GM23248 (cell line): ENCODE measurements at regions not wholly inside any gene's neighbourhood (a gene's known extent, or its start where the extent isn't known, plus 50 kb on each side); places are given as distances from the start of the nearest gene placed in this dataset.

Source experiments
- DNase-seq: peaks from one replicate; pipeline ENCODE4 v3.0.0-alpha.2; 2015
- H2AFZ ChIP-seq: fragments of 200-600 bp; sonication (generic); 2 replicates; pipeline ENCODE4 v1.6.1; 2016; ENCODE audit warnings: antibody characterized with exemption
- H3F3A ChIP-seq: fragments of 200-600 bp; sonication (generic); 2 replicates; pipeline ENCODE4 v1.6.1; 2016; ENCODE audit warnings: mild to moderate bottlenecking, antibody characterized with exemption, mixed run types; ENCODE audit not compliant: insufficient read depth
- H3K27ac ChIP-seq: fragments of 200-600 bp; sonication (generic); 2 replicates; pipeline ENCODE4 v1.5.1; 2016; ENCODE audit warnings: mild to moderate bottlenecking
- H3K27me3 ChIP-seq: fragments of 200-600 bp; sonication (generic); replicated peaks from 2 replicates; pipeline ENCODE4 v1.6.1; 2016; ENCODE audit warnings: mild to moderate bottlenecking; ENCODE audit not compliant: insufficient read depth
- H3K36me3 ChIP-seq: fragments of 200-600 bp; sonication (generic); 2 replicates; pipeline ENCODE4 v1.6.1; 2016; ENCODE audit warnings: low read depth, mild to moderate bottlenecking
- H3K4me1 ChIP-seq: fragments of 200-600 bp; sonication (generic); 2 replicates; pipeline ENCODE4 v1.6.1; 2016; ENCODE audit warnings: mild to moderate bottlenecking; ENCODE audit not compliant: insufficient read depth
- H3K4me2 ChIP-seq: fragments of 200-600 bp; sonication (generic); one replicate; pipeline ENCODE4 v1.6.1; 2016; ENCODE audit warnings: mild to moderate bottlenecking; ENCODE audit not compliant: unreplicated experiment
- H3K4me3 ChIP-seq: fragments of 200-600 bp; sonication (generic); 2 replicates; pipeline ENCODE4 v1.5.1; 2016; ENCODE audit warnings: mild to moderate bottlenecking
- H3K79me2 ChIP-seq: fragments of 200-600 bp; sonication (generic); 2 replicates; pipeline ENCODE4 v1.6.1; 2016; ENCODE audit warnings: mild to moderate bottlenecking; ENCODE audit not compliant: insufficient read depth
- H3K9ac ChIP-seq: fragments of 200-600 bp; sonication (generic); 2 replicates; pipeline ENCODE4 v1.6.1; 2016; ENCODE audit warnings: mild to moderate bottlenecking
- H3K9me2 ChIP-seq: fragments of 200-600 bp; sonication (generic); 2 replicates; pipeline ENCODE4 v1.6.1; 2016; ENCODE audit warnings: mixed run types, mild to moderate bottlenecking, moderate library complexity; ENCODE audit not compliant: insufficient read depth
- H3K9me3 ChIP-seq: fragments of 200-600 bp; sonication (generic); one replicate; pipeline ENCODE4 v1.6.1; 2017; ENCODE audit warnings: low read depth
- H4K20me1 ChIP-seq: fragments of 200-600 bp; sonication (generic); 2 replicates; pipeline ENCODE4 v1.6.0; 2016; ENCODE audit not compliant: insufficient read depth
- EZH2 ChIP-seq: fragments of 200-600 bp; sonication (generic); IDR thresholded peaks from 2 replicates; pipeline ENCODE4 v1.6.1; 2018; ENCODE audit warnings: antibody characterized with exemption, mild to moderate bottlenecking; ENCODE audit not compliant: insufficient read depth, poor library complexity, severe bottlenecking
- EZH2phosphoT487 ChIP-seq: fragments of 200-600 bp; sonication (generic); IDR thresholded peaks from 2 replicates; pipeline ENCODE4 v1.6.1; 2018; ENCODE audit warnings: antibody characterized with exemption, moderate library complexity, mild to moderate bottlenecking, low read depth; ENCODE audit not compliant: insufficient read depth
- WGBS, 2 experiments: methylation state at CpG; one replicate each; pipeline ENCODE4 v1.1.6; 2015 to 2017; ENCODE audit warnings: low lambda C conversion rate in 2 of 2, low coverage in 1 of 2; ENCODE audit errors: missing lambda C conversion rate in 2 of 2; 5-methylcytosine and 5-hydroxymethylcytosine counted together
- in situ Hi-C: fragments of 300-500 bp; cut with MboI; formaldehyde crosslinking; loops from 2 replicates; pipeline ENCODE4 v1.15.0; 2020

DNA sequence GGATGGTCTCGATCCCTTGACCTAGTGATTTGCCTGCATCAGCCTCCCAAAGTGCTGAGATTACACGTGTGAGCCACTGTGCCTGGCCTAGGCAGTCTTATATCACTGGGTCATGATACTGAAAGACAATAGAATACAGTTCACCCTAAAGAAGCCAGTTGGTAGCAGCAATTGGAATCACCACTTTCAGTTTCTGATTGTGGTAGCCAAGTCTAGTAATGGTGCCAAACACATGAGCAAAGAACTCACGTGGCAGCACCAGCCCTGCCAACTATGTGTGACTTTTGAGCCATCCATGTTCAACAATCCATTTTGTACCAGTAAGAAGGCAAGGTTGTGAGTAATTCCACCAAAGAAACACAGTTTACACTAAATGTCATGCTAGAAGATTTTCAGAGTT is 548.4 kb downstream of the KLHL13 start:
- Histone ChIP-seq H3F3A (no peaks in the 10 kb centered on the region), H2AFZ (no peak overlapping the region), H3K9ac (no peak overlapping the region), H3K9me2 (no peaks in the 10 kb centered on the region), H3K27ac (no peak overlapping the region), H3K27me3 (no peaks in the 10 kb centered on the region), H3K79me2 (no peaks in the 10 kb centered on the region), H3K4me2 (no peak overlapping the region), H3K4me3 (no peak overlapping the region), H3K36me3 (no peaks in the 10 kb centered on the region), H3K4me1 (no peaks in the 10 kb centered on the region), H3K9me3 (no peaks in the 10 kb centered on the region), H4K20me1 (no peaks in the 10 kb centered on the region)
- in situ Hi-C loops, result no loop called here
- DNase-seq, result no peak
- WGBS, 2 experiments, result 6 to 7% methylated on average over 2 to 3 of the region's 3 CpGs
- TF ChIP-seq EZH2phosphoT487, result no peak
- no peak for TF ChIP-seq EZH2

DNA sequence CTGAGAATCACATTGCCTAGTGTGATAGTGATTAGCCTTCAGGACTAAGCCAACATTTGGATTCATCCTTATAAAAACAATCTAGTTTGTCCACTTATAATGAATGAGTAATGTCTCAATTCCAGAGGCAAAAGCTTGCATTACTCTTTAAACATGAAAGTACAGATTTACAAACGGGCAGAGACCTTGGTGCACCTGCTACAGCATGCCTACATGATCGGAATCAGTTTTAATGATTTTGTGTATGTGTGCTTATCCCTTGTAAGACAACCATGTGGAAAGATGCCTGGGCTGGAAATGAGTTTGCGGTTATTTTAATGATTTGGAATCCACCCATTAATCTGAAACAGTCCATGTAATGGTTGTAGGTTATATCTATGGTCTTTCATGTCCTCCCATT is 572.7 kb downstream of the KLHL13 start:
- WGBS, 2 experiments, result 4 to 15% methylated on average over 3 of the region's 3 CpGs

DNA sequence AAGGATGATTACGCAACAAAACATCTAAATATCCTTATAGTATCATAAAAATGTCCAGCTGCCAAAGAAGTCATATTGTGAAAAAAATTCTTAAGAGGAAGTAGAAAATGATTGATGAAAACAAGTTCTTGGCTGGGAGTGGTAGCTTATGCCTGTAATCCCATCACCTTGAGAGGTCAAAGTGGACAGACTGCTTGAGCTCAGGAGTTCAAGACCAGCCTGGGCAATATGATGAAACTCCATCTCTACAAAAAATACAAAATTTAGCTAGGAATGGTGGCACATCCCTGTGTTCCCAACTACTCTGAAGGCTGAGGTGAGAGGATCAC is 577.6 kb downstream of the KLHL13 start:
- no peaks in the 10 kb centered on the region for H3K9me2 ChIP-seq
- no peaks in the 10 kb centered on the region for H3F3A ChIP-seq
- no peaks in the 10 kb centered on the region for H3K36me3 ChIP-seq
- H3K4me2 ChIP-seq, result no peak overlapping the region
- no peak for DNase-seq
- no peaks in the 10 kb centered on the region for H4K20me1 ChIP-seq
- no peaks in the 10 kb centered on the region for H3K79me2 ChIP-seq
- no peaks in the 10 kb centered on the region for H3K27me3 ChIP-seq
- no peaks in the 10 kb centered on the region for H3K4me1 ChIP-seq
- in situ Hi-C loops, result no loop called here
- H3K27ac ChIP-seq, result no peak overlapping the region
- TF ChIP-seq EZH2, result no peak
- no peak for TF ChIP-seq EZH2phosphoT487
- H3K4me3 ChIP-seq, result no peak overlapping the region
- WGBS, 2 experiments, result 0% methylated on average over 1 of the region's 1 CpG
- no peaks in the 10 kb centered on the region for H3K9me3 ChIP-seq
- H3K9ac ChIP-seq, result no peak overlapping the region
- H2AFZ ChIP-seq, result no peak overlapping the region

More for the DNA sequence above, 572.7 kb downstream of the KLHL13 start:
- Histone ChIP-seq H3K9me2 (no peaks in the 10 kb centered on the region), H2AFZ (no peak overlapping the region), H3F3A (no peaks in the 10 kb centered on the region), H3K9ac (no peak overlapping the region), H3K4me3 (no peak overlapping the region), H3K4me2 (no peak overlapping the region), H3K79me2 (no peaks in the 10 kb centered on the region), H3K27ac (no peak overlapping the region), H3K4me1 (no peaks in the 10 kb centered on the region), H3K27me3 (no peaks in the 10 kb centered on the region), H4K20me1 (no peaks in the 10 kb centered on the region), H3K36me3 (no peaks in the 10 kb centered on the region), H3K9me3 (no peaks in the 10 kb centered on the region)
- no peak for TF ChIP-seq EZH2phosphoT487
- no peak for TF ChIP-seq EZH2
- DNase-seq, result no peak
- in situ Hi-C loops, result no loop called here

DNA sequence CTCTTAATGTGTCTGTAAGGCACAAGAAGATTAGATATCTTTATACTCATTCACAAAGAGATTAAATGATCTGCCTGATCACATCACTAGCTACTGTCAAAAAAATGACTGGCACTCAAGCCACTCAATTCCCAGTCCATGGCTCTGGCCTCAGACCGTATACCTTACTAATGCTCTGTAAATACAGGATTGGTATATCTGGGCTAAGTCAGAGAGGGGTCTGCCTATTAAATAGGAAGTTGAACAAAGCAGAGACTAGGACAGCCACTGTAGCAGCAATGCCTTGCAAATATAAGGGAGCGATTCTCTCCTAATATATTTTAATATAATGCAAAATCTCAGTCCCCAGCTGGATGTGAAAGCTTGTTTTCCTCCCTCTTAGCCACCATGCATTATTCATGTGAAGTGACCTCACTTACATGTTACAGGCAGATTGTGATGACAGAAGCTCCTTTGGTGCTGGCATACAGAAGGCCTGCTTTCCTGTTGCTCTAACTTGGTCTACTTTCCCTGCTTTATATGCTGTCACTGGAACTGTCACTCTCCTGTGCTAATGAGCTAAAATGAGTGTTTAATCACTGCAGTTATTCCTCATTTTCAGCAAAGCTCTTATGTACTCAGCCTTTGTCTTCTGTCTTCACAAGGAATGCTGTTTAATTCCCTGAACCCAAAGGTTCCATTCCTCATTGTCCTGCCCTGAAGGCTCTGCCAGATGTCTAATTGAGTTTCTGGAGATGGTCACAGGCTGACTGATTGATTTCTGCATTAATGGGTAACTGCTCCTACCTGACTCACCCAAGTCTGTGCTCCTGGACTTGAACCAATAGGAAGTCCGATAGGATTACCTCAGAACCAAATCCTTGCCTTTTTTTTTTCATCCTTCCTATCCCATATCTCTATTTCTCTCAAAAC is 578.2 kb downstream of the KLHL13 start:
- Histone ChIP-seq H3F3A (no peaks in the 10 kb centered on the region), H3K4me1 (no peaks in the 10 kb centered on the region), H3K4me2 (no peak overlapping the region), H3K9ac (no peak overlapping the region), H3K4me3 (no peak overlapping the region), H3K9me2 (no peaks in the 10 kb centered on the region), H3K27me3 (no peaks in the 10 kb centered on the region), H2AFZ (no peak overlapping the region), H4K20me1 (no peaks in the 10 kb centered on the region), H3K36me3 (no peaks in the 10 kb centered on the region), H3K79me2 (no peaks in the 10 kb centered on the region), H3K27ac (no peak overlapping the region), H3K9me3 (no peaks in the 10 kb centered on the region)
- in situ Hi-C loops, result no loop called here
- 13 to 17% methylated on average over 3 of the region's 3 CpGs for WGBS, 2 experiments
- no peak for TF ChIP-seq EZH2
- no peak for TF ChIP-seq EZH2phosphoT487
- no peak for DNase-seq
